22Rv1 (cell line): ENCODE measurements at regions not wholly inside any gene's neighbourhood (a gene's known extent, or its start where the extent isn't known, plus 50 kb on each side); places are given as distances from the start of the nearest gene placed in this dataset.

Source experiments
- H3K27ac ChIP-seq: fragments of 450-650 bp; 2 replicates; pipeline ENCODE4 v1.5.1; 2017
- ZFX ChIP-seq: fragments of 450-650 bp; IDR thresholded peaks from 2 replicates; pipeline ENCODE4 v1.6.1; 2017; ENCODE audit warnings: antibody characterized with exemption, borderline replicate concordance
- TF ChIP-seq, protein P1 (sequence below): fragments of 450-650 bp; IDR thresholded peaks from 2 replicates; pipeline ENCODE4 v1.5.1; 2017; ENCODE audit warnings: mild to moderate bottlenecking

DNA sequence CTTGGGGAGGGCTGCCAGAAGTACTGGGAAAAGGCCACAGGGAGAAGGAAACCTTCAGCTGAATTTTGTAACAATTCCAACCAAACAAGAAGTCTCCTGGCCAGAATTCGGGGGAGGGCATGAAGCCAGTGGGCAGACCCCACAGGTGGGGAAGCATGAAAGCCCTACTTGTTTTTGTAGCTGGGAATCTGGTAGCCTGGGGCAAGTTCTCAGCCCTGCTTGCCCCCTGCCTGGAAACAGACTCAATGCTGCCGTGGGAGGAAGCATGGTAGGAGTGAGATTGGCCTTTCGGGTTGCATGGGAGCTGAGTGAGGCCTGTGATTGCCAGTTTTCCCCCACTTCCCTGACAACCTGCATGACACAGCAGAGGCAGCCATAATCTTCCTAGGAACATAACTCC is 259.2 kb upstream of the RMST start:
- H3K27ac ChIP-seq = no peak overlapping the region
- TF ChIP-seq, protein P1, sequence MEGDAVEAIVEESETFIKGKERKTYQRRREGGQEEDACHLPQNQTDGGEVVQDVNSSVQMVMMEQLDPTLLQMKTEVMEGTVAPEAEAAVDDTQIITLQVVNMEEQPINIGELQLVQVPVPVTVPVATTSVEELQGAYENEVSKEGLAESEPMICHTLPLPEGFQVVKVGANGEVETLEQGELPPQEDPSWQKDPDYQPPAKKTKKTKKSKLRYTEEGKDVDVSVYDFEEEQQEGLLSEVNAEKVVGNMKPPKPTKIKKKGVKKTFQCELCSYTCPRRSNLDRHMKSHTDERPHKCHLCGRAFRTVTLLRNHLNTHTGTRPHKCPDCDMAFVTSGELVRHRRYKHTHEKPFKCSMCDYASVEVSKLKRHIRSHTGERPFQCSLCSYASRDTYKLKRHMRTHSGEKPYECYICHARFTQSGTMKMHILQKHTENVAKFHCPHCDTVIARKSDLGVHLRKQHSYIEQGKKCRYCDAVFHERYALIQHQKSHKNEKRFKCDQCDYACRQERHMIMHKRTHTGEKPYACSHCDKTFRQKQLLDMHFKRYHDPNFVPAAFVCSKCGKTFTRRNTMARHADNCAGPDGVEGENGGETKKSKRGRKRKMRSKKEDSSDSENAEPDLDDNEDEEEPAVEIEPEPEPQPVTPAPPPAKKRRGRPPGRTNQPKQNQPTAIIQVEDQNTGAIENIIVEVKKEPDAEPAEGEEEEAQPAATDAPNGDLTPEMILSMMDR = no peak
- TF ChIP-seq ZFX = no peak

DNA sequence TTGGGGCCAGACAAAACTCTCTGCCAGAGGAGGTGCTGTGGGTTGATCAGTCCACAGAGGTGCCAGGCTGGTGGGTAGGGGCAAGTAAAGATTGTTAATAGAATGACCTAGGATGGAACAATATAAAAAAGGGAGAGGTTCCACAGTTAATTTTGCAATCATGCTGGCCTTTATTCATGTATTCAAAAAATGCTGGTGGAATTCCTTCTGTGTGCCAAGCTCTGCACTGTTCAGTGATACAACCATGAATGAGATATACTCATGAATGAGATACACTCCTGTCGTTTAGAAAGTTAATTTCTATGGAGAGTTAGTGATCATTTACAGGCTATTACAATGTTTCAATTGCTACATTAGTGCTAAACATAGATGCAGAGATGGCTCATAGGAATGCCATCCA is 252.6 kb upstream of the RMST start:
- no peak for TF ChIP-seq ZFX
- TF ChIP-seq, protein P1 = no peak
- H3K27ac ChIP-seq = no peak overlapping the region

- TF ChIP-seq, protein P1 = no peak
- no peak for TF ChIP-seq ZFX
Measured at GRCh38 chr12:97211416-97211930, 251.1 kb upstream of the RMST start.

GRCh38 chr12:97216848-97217247 is 245.8 kb upstream of the RMST start:
- no peak for TF ChIP-seq ZFX
- TF ChIP-seq, protein P1 = no peak
- H3K27ac ChIP-seq = no peak overlapping the region

More at GRCh38 chr12:97211416-97211930, 251.1 kb upstream of the RMST start:
- H3K27ac ChIP-seq = no peak overlapping the region

GRCh38 chr12:97222391-97222790 is 240.2 kb upstream of the RMST start:
- no peak overlapping the region for H3K27ac ChIP-seq
- TF ChIP-seq, protein P1 = no peak
- no peak for TF ChIP-seq ZFX

DNA sequence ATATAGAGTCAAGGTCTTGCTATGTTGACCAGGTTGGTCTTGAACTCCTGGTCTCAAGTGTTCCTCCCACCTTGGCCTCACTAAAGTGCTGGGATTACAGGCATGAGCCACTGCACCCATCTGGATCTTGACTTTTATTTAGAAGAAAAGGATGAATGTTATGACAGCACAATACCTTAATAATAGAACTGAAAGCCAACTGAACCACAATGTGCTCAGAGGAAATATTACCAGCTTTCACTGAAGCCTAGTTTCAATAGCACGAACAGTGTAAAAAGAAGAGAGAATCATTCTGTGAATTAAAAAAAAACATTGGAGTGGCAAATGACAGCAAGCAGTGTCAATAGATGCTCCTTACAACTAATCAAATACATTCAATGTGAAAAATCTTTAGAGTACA is 239.2 kb upstream of the RMST start:
- no peak overlapping the region for H3K27ac ChIP-seq
- TF ChIP-seq, protein P1 = no peak
- TF ChIP-seq ZFX = no peak

- no peak overlapping the region for H3K27ac ChIP-seq
- no peak for TF ChIP-seq ZFX
- TF ChIP-seq, protein P1 = no peak
Measured at GRCh38 chr12:97229004-97229403, 233.6 kb upstream of the RMST start.
